NCI-H345 treated with DMSO at 0.1 percent for 48 hours (cell line): ENCODE measurements at regions not wholly inside any gene's neighbourhood (a gene's known extent, or its start where the extent isn't known, plus 50 kb on each side); places are given as distances from the start of the nearest gene placed in this dataset.

Experiments
- DNase-seq: peaks from one replicate; lab custom pipeline; 2025; ENCODE audit not compliant: unreplicated experiment; lab: John Stamatoyannopoulos, UW

- no peak for DNase-seq
Observed at GRCh38 chr1:29500041-29500440, 263.7 kb downstream of the PTPRU start.

GRCh38 chr1:29499104-29499650 lies 262.9 kb downstream of the PTPRU start:
- no peak for DNase-seq

DNA sequence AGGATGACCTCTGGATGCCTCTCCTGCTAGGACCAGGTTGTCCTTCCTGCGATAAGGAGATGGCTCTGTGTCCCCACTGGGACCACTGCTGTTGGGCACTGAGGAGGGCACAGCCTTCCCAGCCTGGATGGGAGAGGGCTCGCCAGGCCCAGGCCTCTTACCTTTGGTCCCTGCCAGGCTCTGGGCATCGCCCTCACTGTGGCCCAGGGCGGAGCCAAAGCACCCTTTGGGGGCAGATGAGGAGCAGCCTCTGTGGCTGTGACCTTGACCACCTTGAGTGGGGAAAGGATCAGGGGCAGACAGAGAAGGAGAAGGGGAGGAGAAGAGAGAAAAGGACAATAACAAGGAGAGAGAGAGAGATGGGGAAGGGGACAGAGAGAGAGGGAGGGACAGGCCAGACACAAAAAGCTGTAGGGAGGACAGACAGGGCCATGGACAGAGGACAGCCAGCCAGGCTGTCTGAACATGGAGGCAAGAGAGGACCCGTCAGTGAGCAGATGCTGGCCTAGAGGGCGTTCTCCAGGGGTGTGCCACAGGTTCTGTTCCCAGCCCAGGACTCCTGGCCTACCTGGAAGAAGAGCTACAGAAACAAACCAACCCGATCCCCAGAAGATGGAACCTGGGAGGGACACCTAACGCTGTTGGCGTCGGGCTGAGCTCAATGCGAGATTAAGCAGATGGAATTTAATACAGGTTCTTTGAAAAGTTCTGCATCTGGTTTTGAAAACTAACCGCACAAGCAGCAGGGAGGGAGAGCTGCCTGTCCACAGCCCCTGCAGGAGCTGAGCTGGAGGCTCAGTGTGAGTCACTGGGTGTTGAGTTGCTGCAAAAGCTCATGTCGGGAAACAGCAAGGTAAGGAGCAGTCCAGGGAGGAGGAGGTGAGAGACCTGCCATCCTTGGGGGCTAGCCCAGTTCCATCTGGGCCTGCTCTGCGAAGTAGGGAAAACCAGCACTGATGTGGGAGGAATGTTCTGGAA lies 262.1 kb downstream of the PTPRU start:
- no peak for DNase-seq

DNA sequence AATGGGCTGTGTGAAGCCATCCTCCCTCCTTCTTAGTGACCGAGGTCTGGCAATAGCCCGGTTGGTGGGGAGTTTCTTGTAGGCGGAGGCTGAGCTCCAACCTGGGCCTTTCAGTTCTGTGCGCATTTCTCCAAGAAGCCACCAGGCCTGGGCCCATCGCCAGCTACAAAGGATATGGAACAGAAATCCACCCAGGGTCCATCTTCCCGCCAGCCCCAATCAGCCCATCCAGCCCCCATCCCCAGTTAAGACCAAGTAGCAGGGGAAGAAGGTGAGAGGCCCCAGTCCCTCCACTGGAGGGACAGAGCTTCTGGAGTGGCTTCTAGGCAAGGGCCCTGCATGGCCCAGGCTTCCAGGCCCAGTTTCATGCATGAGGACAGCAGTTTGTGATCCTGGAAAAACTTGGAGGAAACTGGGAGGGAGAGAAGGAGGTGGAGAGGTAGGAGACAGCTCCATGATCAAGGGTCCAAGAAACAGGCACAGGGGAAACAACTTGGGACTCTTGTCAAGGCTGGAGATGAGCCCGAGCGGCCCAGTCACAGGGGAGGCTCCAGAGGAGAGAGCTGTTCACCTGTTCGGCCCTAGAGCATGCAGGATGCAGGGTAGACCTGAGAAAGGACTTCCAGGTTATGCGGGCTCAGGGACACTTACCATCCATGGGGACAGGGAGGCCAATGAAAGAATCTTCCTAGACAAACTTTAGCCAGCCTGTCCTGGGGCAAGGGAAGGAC lies 261.2 kb downstream of the PTPRU start:
- no peak for DNase-seq

GRCh38 chr1:29496701-29497100 lies 260.4 kb downstream of the PTPRU start:
- no peak for DNase-seq

GRCh38 chr1:29490204-29490934 lies 254.0 kb downstream of the PTPRU start:
- DNase-seq: peak; percentile 41

- DNase-seq: no peak
Observed at GRCh38 chr1:29489471-29489870, 253.1 kb downstream of the PTPRU start.

DNA sequence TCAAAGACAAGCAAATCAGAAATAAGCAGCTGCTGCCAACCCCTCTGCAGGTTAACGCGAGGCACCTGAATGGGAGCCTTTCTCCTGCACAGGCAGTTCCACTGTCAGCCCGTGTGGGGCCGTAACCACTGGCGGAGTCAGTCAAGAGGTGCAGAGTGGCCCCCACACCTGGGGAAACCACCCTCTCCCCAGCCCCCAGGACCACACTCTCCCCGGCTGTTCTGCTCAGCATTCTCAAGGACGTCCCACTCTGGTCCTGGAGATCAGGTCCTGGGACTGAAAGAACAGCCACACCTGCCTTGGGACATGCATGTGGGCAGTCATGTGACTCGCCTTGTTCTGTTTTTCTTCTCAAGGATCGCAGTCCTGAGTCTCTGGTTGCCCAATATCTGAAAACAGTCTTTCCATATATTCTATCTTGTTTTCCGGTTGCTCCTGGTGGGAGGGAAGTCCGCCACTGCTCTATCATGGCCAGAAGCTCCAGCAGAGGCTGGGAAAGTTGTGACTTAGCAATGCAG lies 252.5 kb downstream of the PTPRU start:
- DNase-seq: no peak

DNA sequence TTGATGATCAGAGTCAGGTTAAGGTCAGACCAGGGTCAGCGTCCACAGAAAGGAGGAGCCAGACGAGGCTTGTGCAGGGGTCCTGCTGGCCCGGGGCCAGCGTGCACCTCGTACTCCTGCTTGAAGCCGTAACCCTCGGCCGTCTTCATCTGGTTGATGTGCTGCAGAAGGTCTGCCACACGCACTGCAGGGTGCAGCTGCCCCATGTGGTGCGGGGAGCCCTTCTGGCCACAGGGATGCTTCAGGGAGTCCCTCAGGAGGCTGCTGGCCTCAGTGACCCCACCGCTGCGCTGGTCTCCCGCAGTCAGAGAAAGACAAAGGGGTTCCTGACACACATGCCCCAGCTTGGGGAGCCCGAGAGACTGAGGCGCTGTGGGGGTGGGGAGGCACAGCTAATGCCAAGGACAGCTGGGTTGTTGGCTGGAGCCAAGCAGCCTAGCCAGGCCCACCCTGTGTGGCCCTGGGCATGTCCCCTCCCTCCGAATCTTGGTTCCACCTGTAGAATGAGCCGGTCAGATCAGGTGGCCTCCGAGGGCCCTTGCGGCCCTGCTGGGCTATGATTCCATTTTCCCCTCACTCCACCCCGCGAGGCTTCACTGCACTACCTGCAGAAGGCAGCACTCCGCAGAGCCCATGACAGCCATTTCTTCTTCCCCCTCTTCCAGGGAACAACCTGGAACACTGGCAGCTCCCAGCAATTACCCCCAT lies 251.9 kb downstream of the PTPRU start:
- no peak for DNase-seq

- DNase-seq: no peak
Observed at GRCh38 chr1:29487291-29487690, 251.0 kb downstream of the PTPRU start.

- no peak for DNase-seq
Observed at GRCh38 chr1:29485096-29485925, 249.0 kb downstream of the PTPRU start.

DNA sequence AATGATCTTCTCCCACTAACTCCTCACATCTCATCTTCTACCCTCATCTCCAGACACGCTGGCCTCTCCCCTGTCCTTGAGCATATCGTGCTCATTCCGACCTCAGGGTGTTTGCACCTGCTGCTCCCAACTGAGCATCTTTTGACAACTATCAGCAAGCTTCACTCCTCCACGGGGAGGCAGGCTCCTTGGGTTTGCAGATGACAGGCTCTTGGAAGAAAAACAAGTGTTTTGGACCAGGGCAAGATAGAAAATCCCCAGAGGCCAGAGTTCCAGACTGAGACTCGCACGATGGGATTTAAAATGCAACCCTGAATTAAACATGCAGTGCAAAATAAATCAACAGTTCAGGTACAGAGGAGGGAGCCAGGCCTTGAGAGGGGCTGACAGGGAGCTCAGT lies 246.7 kb downstream of the PTPRU start:
- DNase-seq: no peak

DNA sequence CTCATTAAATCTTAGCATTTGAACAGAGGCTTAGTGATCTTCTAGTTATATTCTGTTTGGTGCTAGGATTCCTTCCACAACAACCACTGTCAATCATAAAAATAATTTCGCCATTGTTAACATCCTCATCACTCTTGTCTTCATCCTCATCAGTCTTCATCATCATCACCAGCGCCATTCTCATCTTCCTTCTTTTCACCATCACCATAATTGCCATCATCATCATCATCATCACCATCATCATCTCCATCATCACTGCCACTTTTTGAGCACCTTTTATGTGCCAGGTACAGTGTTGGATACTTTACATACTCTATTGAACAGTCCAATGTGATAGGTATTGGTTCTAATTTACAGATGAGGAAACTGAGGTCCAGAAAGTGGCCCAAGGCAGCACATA lies 245.7 kb downstream of the PTPRU start:
- DNase-seq: no peak

- DNase-seq: no peak
Observed at GRCh38 chr1:29481031-29481430, 244.7 kb downstream of the PTPRU start.

GRCh38 chr1:29478879-29479278 lies 242.6 kb downstream of the PTPRU start:
- DNase-seq: no peak

GRCh38 chr1:29478151-29478791 lies 241.9 kb downstream of the PTPRU start:
- DNase-seq: no peak

- no peak for DNase-seq
Observed at GRCh38 chr1:29475326-29475725, 239.0 kb downstream of the PTPRU start.

- no peak for DNase-seq
Observed at GRCh38 chr1:29474274-29475244, 238.2 kb downstream of the PTPRU start.
